ENCODE measurements at regions not wholly inside any gene's neighbourhood (a gene's known extent, or its start where the extent isn't known, plus 50 kb on each side); places are given as distances from the start of the nearest gene placed in this dataset.
"Not testable (repeated sequence)": the region's sequence is repeated elsewhere in the genome, so short reads cannot be mapped to it uniquely, and the experiment has no call there.

GRCh38 chr1:212516012-212516411 lies 83.3 kb downstream of the NENF start:
- not testable (repeated sequence) for TF ChIP-seq CTCF (IDR thresholded peaks at IDR 0.05; ENCODE audit: poor library complexity); EZH2phosphoT487 (IDR thresholded peaks at IDR 0.05; ENCODE audit: low read depth, severe bottlenecking, unreplicated experiment); EZH2 (IDR thresholded peaks at IDR 0.05; ENCODE audit: borderline replicate concordance)
